M059J (cell line): ENCODE measurements at regions not wholly inside any gene's neighbourhood (a gene's known extent, or its start where the extent isn't known, plus 50 kb on each side); places are given as distances from the start of the nearest gene placed in this dataset.
A peak's percentile ranks its signal among the peaks of the same experiment; 100 is the strongest.
"Not testable (repeated sequence)": the region's sequence is repeated elsewhere in the genome, so short reads cannot be mapped to it uniquely, and the experiment has no call there.

Experiments used
- DNase-seq: peaks from one replicate; pipeline ENCODE4 v3.0.0-alpha.2; 2012; ENCODE audit warnings: low read depth

DNA sequence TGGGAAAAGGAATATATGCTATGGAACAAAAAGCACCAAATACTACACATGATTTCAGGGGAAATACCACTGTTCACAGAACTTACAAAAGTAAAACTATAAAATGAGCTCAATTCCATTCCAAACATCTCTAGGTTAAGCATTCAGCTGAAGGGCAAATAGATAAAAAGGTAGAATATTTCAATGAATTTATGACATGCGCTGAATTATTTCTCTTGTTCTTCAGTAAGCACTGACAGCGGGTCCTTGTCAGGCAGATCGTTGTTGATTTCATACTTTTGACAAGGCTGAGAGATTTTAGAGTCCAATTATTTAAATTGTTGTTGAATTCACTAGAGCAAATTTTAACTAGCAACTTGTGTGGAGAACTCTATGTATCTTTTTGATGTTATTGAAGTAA, 449.6 kb downstream of the GUCY1A2 start:
- no peak for DNase-seq

DNA sequence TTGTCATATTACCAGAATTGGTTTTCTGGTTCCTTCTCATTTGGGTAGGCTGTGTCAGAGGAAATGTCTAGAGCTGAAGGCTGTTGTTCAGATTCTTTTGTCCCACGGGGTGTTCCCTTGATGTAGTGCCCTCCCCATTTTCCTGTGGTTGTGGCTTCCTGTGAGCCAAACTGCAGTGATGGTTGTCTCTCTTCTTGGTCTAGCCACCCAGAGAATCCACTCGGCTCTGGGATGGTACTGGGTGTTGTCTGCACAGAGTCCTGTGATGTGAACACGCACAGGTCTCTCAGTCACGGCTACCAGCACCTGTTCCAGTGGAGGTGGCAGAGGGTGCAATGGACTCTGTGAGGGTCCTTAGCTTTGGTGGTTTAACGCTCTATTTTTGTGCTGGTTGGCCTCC, 440.9 kb downstream of the GUCY1A2 start:
- not testable (repeated sequence) for DNase-seq

DNA sequence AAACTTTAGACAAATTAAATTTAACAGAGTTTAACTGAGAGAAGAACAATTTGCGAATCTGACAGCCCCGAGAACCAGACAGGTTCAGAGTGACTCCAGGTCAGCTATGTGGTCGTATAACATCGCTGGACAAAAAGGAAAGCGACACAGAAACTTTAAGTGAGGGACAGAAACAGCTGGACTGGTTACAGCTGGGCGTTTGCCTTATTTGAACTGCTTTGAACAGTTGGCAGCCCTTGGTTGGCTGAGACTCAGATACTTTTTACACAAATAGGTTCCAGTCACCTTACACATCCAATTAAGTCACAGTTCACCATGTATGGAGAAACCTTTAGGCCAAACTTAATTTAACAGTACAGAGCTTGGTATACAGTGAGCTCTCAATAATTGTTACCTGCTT, 436.9 kb downstream of the GUCY1A2 start:
- no peak for DNase-seq

DNA sequence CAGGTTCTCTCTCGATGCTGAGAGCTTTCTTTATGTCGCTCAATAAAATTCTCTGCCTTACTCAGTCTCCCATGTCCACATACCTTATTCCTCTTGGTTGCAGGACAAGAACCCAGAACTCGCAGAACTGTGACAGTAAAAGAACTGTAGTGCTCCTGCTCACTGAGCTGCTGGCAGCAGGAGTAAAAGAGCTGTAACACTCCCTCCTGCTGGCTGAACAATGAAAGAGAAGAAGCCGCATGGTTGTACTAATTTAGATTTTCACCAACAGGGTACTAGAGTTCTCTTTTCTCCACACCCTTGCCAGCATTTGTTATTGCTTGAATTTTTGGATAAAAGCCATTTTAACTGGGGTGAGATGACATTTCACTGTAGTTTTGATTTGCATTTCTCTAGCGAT, 433.2 kb downstream of the GUCY1A2 start:
- peak; percentile 45 for DNase-seq

DNA sequence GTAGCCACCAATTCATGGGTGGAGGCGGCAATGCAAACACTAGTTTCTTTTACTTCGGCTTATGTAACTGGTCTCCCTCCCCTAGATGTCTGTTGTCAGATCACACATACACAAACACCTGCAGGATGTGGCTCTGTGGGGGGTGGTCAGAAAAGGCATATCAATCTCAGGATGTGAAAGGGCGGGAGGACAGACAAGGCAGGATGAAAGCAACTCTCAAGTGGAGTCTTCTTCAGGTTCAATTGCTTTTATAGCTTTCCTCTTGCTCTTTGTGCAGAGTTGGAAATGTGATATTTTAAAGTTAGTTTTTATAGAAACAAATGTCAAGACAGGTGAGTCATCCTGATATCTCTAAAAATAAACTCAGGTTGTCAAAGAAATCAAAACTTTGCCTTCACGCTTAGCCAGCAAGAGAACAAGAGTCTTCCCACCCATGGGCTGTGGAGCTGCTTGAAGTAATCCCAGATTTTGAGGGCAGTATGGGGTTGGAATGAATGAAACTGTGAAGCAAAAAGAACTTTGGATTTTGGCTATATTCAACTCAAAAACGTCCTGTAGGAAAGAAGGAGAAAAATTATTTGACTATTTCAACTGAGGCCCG, 423.4 kb downstream of the GUCY1A2 start:
- DNase-seq, result peak; percentile 17

DNA sequence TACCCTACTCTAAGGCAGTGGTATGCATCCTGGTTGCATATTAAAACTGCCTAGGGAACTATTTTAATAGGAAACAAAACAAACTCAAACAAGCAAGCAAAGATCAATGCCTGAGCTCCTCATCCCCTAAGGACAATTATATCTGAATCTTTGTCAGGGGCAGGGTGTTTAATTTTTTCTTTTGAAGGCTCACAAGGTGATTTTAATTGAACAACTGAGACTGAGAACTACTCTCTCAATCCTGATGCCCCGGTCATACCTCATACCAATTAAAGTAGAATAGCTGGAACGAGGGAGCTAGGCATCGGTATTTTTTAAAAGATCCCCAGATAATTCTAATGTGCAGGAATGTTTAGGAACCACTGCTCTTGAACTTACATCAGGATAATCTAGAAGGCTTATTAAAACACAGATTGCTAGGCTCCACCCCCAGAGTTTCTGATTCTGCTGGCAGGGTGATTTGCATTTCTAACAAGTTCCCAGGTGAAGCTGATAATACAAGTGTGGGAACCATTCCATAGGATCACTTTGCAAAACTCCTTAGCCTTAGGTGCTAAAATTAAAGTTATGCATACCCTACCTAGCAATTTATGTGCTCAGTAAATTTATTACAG, 416.5 kb downstream of the GUCY1A2 start:
- no peak for DNase-seq

DNA sequence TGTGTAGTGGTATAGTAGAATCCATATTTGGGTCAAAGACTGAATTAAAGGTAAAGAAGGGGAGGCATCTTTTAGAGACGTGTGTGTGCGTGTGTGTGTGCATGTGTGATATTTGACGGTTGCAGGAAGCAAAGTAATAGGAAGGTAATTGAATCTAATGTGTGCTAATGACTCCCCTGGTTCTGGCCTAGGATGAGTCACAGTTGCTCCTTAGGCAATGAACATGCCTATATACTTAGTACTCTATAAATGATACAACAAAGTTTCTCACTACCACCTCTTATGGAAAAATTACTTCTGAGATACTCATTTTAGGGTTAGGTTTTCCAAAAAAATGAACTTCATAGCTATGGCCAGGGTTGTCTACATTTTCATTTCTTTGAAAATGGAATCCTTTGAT, 409.6 kb downstream of the GUCY1A2 start:
- DNase-seq, result peak; percentile 54

DNA sequence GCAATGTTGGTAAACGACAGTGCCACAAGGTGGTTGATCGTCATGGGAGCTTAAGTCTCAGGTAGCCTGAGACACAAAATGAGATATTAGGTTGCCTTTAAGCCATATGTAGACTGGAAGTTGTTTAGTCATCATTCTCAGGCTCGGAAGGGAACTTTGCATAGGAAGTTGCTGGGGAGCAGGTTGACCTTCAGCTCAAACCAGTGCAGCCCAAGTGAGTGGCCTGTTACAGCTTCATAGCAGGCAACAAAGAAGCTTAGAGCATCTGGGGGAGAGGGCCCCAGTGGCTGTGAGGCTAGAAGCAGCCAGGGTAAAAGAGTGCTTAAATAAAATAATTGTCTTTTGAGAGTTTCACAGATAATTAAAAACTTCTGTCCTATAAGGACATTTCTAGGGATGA, 404.0 kb downstream of the GUCY1A2 start:
- no peak for DNase-seq

DNA sequence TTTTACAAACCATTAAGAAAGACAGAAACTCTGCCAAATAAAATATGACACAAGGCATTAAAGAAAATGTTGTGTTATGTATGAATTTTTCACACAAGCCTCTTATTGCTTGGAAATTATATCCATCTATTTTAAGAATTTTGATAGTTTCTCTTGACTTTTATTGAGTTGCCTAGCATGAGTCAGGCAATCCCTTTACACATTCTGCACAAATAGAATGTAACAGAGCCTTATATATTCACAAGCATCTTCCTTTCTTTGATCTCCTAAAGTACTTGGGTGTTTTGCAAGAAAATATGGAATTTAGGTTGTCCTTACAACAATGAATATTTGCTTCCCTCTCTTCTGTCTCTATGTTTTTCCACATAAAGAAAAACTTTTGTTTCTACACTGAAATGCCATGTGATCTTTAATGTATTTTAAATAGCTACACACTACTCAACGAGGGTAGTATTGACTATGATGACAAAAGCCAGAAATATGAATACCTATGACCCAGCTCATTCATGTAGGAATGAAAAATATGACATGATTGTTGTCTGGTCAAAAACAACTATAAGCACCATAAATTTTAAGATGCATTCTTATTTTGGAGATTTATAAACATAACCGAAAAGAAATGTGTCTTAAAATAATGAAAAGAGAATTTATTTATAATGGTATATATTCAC, 398.8 kb downstream of the GUCY1A2 start:
- no peak for DNase-seq

DNA sequence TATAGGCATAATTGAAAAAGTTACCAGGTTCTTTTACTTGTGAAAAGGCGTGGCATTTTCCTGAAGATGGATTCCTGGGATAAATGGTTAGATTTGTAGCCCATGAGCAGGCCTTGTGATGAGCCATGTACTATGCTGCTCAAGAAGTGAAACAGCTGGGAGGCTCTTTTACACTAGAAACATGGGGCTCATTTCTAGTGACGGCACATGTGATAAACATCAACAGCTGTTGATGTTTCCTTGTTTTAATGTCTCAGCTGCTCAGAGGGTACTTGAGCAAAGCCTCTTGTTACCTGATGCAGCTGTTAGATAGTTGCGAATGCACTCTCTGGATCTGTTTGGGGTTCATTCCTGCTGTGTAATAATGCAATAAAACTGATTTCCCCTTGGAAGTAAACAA, 396.8 kb downstream of the GUCY1A2 start:
- no peak for DNase-seq
